GM23338 (cell line): ENCODE measurements at regions not wholly inside any gene's neighbourhood (a gene's known extent, or its start where the extent isn't known, plus 50 kb on each side); places are given as distances from the start of the nearest gene placed in this dataset.
"Not testable (repeated sequence)": the region's sequence is repeated elsewhere in the genome, so short reads cannot be mapped to it uniquely, and the experiment has no call there.

Experiments used
- ATAC-seq: fragments of 200-7000 bp; cut with Tn5 transposase; 3 replicates; pipeline ENCODE4 v1.9.1; 2020
- DNase-seq: peaks from one replicate; pipeline ENCODE4 v3.0.0-alpha.2; 2015; ENCODE audit warnings: low spot score
- H2AFZ ChIP-seq: fragments of 200-600 bp; sonication (generic); 2 replicates; pipeline ENCODE4 v1.8.0; 2016; ENCODE audit warnings: antibody characterized with exemption, mild to moderate bottlenecking, moderate library complexity
- H3F3A ChIP-seq: fragments of 200-600 bp; sonication (generic); replicated peaks from 2 replicates; pipeline ENCODE4 v1.8.0; 2017; ENCODE audit warnings: antibody characterized with exemption, mixed run types, low read depth
- H3K27ac ChIP-seq: fragments of 200-600 bp; sonication (generic); 2 replicates; pipeline ENCODE4 v1.6.1; 2016; ENCODE audit warnings: low read depth
- H3K27me3 ChIP-seq: fragments of 200-600 bp; sonication (generic); 2 replicates; pipeline ENCODE4 v1.8.0; 2016; ENCODE audit warnings: mild to moderate bottlenecking, mixed run types, moderate library complexity; ENCODE audit not compliant: insufficient read depth
- H3K36me3 ChIP-seq: fragments of 200-600 bp; sonication (generic); 2 replicates; pipeline ENCODE4 v1.8.0; 2016; ENCODE audit warnings: mild to moderate bottlenecking; ENCODE audit not compliant: insufficient read depth
- H3K4me1 ChIP-seq: fragments of 200-600 bp; sonication (generic); 2 replicates; pipeline ENCODE4 v1.8.0; 2016; ENCODE audit warnings: mild to moderate bottlenecking, moderate library complexity; ENCODE audit not compliant: insufficient read depth
- H3K4me2 ChIP-seq: fragments of 200-600 bp; sonication (generic); 2 replicates; pipeline ENCODE4 v1.7.1; 2017; ENCODE audit warnings: mixed run types
- H3K4me3 ChIP-seq: fragments of 200-600 bp; sonication (generic); 2 replicates; pipeline ENCODE4 v1.6.1; 2016; ENCODE audit warnings: mixed run types
- H3K79me2 ChIP-seq: fragments of 200-600 bp; sonication (generic); replicated peaks from 2 replicates; pipeline ENCODE4 v1.8.0; 2017; ENCODE audit warnings: mild to moderate bottlenecking; ENCODE audit not compliant: insufficient read depth
- H3K9me2 ChIP-seq: fragments of 200-600 bp; sonication (generic); 2 replicates; pipeline ENCODE4 v1.8.0; 2017; ENCODE audit not compliant: insufficient read depth
- H4K20me1 ChIP-seq: fragments of 200-600 bp; sonication (generic); replicated peaks from 2 replicates; pipeline ENCODE4 v1.8.0; 2017; ENCODE audit warnings: mild to moderate bottlenecking; ENCODE audit not compliant: insufficient read depth
- H3K27ac Mint-ChIP-seq: 2 replicates; pipeline ENCODE4 v1.8.0; 2020; ENCODE audit warnings: inconsistent platforms, mild to moderate bottlenecking, moderate library complexity, mixed read lengths
- H3K27me3 Mint-ChIP-seq: 3 replicates; pipeline ENCODE4 v1.8.0; 2022; ENCODE audit warnings: low read depth, mild to moderate bottlenecking, moderate library complexity, mixed read lengths, inconsistent platforms; ENCODE audit not compliant: insufficient read depth, poor library complexity
- H3K36me3 Mint-ChIP-seq: 3 replicates; pipeline ENCODE4 v1.8.0; 2021; ENCODE audit warnings: low read depth, mild to moderate bottlenecking, inconsistent platforms, moderate library complexity, mixed read lengths
- H3K4me1 Mint-ChIP-seq: 3 replicates; pipeline ENCODE4 v1.8.0; 2020; ENCODE audit warnings: mild to moderate bottlenecking, inconsistent platforms, mixed read lengths
- H3K4me3 Mint-ChIP-seq: 3 replicates; pipeline ENCODE4 v1.8.0; 2021; ENCODE audit warnings: moderate library complexity, mild to moderate bottlenecking, inconsistent platforms, mixed read lengths
- H3K9me3 Mint-ChIP-seq: 3 replicates; pipeline ENCODE4 v1.8.0; 2020; ENCODE audit warnings: moderate library complexity, mild to moderate bottlenecking, inconsistent platforms, mixed read lengths
- EZH2phosphoT487 ChIP-seq: fragments of 200-600 bp; sonication (generic); IDR thresholded peaks from one replicate; pipeline ENCODE4 v1.8.1; 2018; ENCODE audit warnings: antibody characterized with exemption; ENCODE audit not compliant: unreplicated experiment
- POLR2AphosphoS5 ChIP-seq: IDR thresholded peaks from 2 replicates; pipeline ENCODE4 v1.6.1; 2016; ENCODE audit warnings: antibody characterized with exemption, low read depth
- STAT1 ChIP-seq: IDR thresholded peaks from one replicate; pipeline ENCODE4 v1.6.1; 2016; ENCODE audit warnings: antibody characterized with exemption; ENCODE audit not compliant: unreplicated experiment
- ZNF462 ChIP-seq: fragments of 250-450 bp; sonication (Bioruptor Pico); IDR thresholded peaks from 2 replicates; pipeline ENCODE4 v1.5.0; 2020; ENCODE audit warnings: mild to moderate bottlenecking, moderate library complexity
- TF ChIP-seq, protein P1 (sequence below), 2 experiments: fragments of 200-600 bp in 1 of 2; sonication (generic) in 1 of 2; conservative IDR thresholded peaks; 2 replicates each; pipeline versions ENCODE4 v1.5.1 to v1.6.1; 2016 to 2017; ENCODE audit warnings: antibody characterized with exemption in 2 of 2, low read depth in 2 of 2, mild to moderate bottlenecking in 2 of 2, moderate library complexity in 1 of 2

- TF ChIP-seq ZNF462 (CRISPR knock-in tag) (no peak), POLR2AphosphoS5 (no peak), EZH2phosphoT487 (no peak), STAT1 (no peak)
- TF ChIP-seq, protein P1, sequence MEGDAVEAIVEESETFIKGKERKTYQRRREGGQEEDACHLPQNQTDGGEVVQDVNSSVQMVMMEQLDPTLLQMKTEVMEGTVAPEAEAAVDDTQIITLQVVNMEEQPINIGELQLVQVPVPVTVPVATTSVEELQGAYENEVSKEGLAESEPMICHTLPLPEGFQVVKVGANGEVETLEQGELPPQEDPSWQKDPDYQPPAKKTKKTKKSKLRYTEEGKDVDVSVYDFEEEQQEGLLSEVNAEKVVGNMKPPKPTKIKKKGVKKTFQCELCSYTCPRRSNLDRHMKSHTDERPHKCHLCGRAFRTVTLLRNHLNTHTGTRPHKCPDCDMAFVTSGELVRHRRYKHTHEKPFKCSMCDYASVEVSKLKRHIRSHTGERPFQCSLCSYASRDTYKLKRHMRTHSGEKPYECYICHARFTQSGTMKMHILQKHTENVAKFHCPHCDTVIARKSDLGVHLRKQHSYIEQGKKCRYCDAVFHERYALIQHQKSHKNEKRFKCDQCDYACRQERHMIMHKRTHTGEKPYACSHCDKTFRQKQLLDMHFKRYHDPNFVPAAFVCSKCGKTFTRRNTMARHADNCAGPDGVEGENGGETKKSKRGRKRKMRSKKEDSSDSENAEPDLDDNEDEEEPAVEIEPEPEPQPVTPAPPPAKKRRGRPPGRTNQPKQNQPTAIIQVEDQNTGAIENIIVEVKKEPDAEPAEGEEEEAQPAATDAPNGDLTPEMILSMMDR (conservative IDR thresholded peaks at IDR 0.05; ENCODE audit: low read depth in 2 of 2): no peak
Measured at GRCh38 chr5:66291771-66292170, 147.7 kb downstream of the SREK1 start (continued).

DNA sequence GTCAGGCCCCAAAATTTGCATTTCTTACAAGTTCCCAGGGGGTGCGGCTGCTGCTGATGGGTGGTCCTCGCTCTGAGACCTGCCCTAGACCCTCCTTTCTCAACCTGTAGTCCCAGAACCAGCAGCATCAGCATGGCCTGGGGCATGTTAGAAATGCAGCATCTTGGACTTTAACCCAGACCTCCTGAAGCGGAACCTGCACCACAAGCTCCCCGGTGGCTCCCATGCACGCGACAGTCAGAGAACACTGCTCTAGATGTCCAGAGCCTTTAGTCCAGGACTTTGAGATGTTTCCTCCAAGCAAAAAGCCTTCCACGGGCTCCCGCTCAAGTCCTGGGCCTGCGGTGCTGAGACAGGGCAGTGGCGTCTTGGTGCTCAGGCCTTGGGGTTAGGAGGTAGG lies 149.8 kb downstream of the SREK1 start:
- H3K36me3 Mint-ChIP-seq, H3K9me2 ChIP-seq, H3K27ac ChIP-seq, H4K20me1 ChIP-seq, H3K27ac Mint-ChIP-seq, H3K36me3 ChIP-seq, H3F3A ChIP-seq, H3K27me3 Mint-ChIP-seq, H3K27me3 ChIP-seq, H3K79me2 ChIP-seq, H3K4me3 Mint-ChIP-seq, H3K4me1 ChIP-seq, H3K4me3 ChIP-seq, H3K4me2 ChIP-seq, H2AFZ ChIP-seq, H3K9me3 Mint-ChIP-seq, H3K4me1 Mint-ChIP-seq, ATAC-seq, DNase-seq: not testable (repeated sequence)
